Duodenal mucosa (tissue), 2 donors: ENCODE measurements at regions not wholly inside any gene's neighbourhood (a gene's known extent, or its start where the extent isn't known, plus 50 kb on each side); places are given as distances from the start of the nearest gene placed in this dataset.

ENCODE experiments used
- H3K27ac ChIP-seq: one replicate; pipeline ENCODE4 v1.7.0; 2013; ENCODE audit warnings: low read depth, low read length
- H3K27me3 ChIP-seq, 2 donors: one replicate each; pipeline ENCODE4 v1.7.0; 2013; ENCODE audit warnings: low read length in 2 of 2, control low read depth in 1 of 2; ENCODE audit not compliant: insufficient read depth in 2 of 2, control insufficient read depth in 1 of 2
- H3K36me3 ChIP-seq, 2 donors: one replicate each; pipeline ENCODE4 v1.7.0; 2013; ENCODE audit warnings: low read length in 2 of 2, control low read depth in 1 of 2; ENCODE audit not compliant: insufficient read depth in 2 of 2, control insufficient read depth in 1 of 2
- H3K4me1 ChIP-seq, 2 donors: one replicate each; pipeline ENCODE4 v1.7.0; 2013; ENCODE audit warnings: low read length in 2 of 2, control low read depth in 1 of 2; ENCODE audit not compliant: insufficient read depth in 2 of 2, control insufficient read depth in 1 of 2
- H3K4me3 ChIP-seq, 2 donors: one replicate each; pipeline ENCODE4 v1.7.0; 2013; ENCODE audit warnings: low read length in 2 of 2, low read depth in 1 of 2
- H3K9ac ChIP-seq, 2 donors: one replicate each; pipeline ENCODE4 v1.7.0; 2013; ENCODE audit warnings: low read length in 2 of 2, low read depth in 1 of 2
- H3K9me3 ChIP-seq, 2 donors: one replicate each; pipeline ENCODE4 v1.7.0; 2013; ENCODE audit warnings: low read length in 2 of 2, control low read depth in 1 of 2; ENCODE audit not compliant: control insufficient read depth in 1 of 2

GRCh38 chr1:22315315-22316078 is 136.2 kb upstream of the ZBTB40 start:
- no peaks in the 10 kb centered on the region for H3K4me1 ChIP-seq
- no peak overlapping the region for H3K27ac ChIP-seq
- no peaks in the 10 kb centered on the region for H3K36me3 ChIP-seq
- no peak overlapping the region for H3K9ac ChIP-seq
- H3K27me3 ChIP-seq, result no peaks in the 10 kb centered on the region
- H3K4me3 ChIP-seq, result no peak overlapping the region
- no peaks in the 10 kb centered on the region for H3K9me3 ChIP-seq

- no peaks in the 10 kb centered on the region for H3K4me1 ChIP-seq
- no peaks in the 10 kb centered on the region for H3K9me3 ChIP-seq
- no peak overlapping the region for H3K9ac ChIP-seq
- no peaks in the 10 kb centered on the region for H3K27me3 ChIP-seq
- H3K36me3 ChIP-seq, result no peaks in the 10 kb centered on the region
- H3K27ac ChIP-seq, result no peak overlapping the region
- H3K4me3 ChIP-seq, result no peak overlapping the region
These were observed 134.3 kb upstream of the ZBTB40 start for GRCh38 chr1:22317231-22317919.

- Histone ChIP-seq H3K4me3 (no peak overlapping the region), H3K36me3 (no peaks in the 10 kb centered on the region), H3K9me3 (no peaks in the 10 kb centered on the region), H3K9ac (no peak overlapping the region), H3K27ac (no peak overlapping the region), H3K27me3 (no peaks in the 10 kb centered on the region), H3K4me1 (no peaks in the 10 kb centered on the region)
These were observed 133.8 kb upstream of the ZBTB40 start for GRCh38 chr1:22317920-22318243.

- no peak overlapping the region for H3K9ac ChIP-seq
- no peaks in the 10 kb centered on the region for H3K36me3 ChIP-seq
- H3K4me3 ChIP-seq, result no peak overlapping the region
- no peaks in the 10 kb centered on the region for H3K4me1 ChIP-seq
- H3K9me3 ChIP-seq, result no peaks in the 10 kb centered on the region
- no peak overlapping the region for H3K27ac ChIP-seq
- no peaks in the 10 kb centered on the region for H3K27me3 ChIP-seq
These were observed 133.2 kb upstream of the ZBTB40 start for GRCh38 chr1:22318279-22318981.

- Histone ChIP-seq H3K27ac (no peak overlapping the region), H3K36me3 (no peaks in the 10 kb centered on the region), H3K4me3 (no peak overlapping the region), H3K9ac (no peak overlapping the region), H3K4me1 (no peaks in the 10 kb centered on the region), H3K27me3 (no peaks in the 10 kb centered on the region), H3K9me3 (no peaks in the 10 kb centered on the region)
These were observed 132.0 kb upstream of the ZBTB40 start for GRCh38 chr1:22319608-22320007.

- no peak overlapping the region for H3K27ac ChIP-seq
- H3K4me1 ChIP-seq, result no peaks in the 10 kb centered on the region
- H3K9me3 ChIP-seq, result no peaks in the 10 kb centered on the region
- H3K9ac ChIP-seq, result no peak overlapping the region
- H3K36me3 ChIP-seq, result no peaks in the 10 kb centered on the region
- no peaks in the 10 kb centered on the region for H3K27me3 ChIP-seq
- no peak overlapping the region for H3K4me3 ChIP-seq
These were observed 130.9 kb upstream of the ZBTB40 start for GRCh38 chr1:22320587-22321344.

GRCh38 chr1:22321917-22322316 is 129.7 kb upstream of the ZBTB40 start:
- Histone ChIP-seq H3K27ac (no peak overlapping the region), H3K36me3 (no peaks in the 10 kb centered on the region), H3K4me3 (no peak overlapping the region), H3K9me3 (no peaks in the 10 kb centered on the region), H3K4me1 (no peaks in the 10 kb centered on the region), H3K9ac (no peak overlapping the region), H3K27me3 (no peaks in the 10 kb centered on the region)

- Histone ChIP-seq H3K27ac (no peak overlapping the region), H3K4me1 (no peaks in the 10 kb centered on the region), H3K9me3 (no peaks in the 10 kb centered on the region), H3K4me3 (no peak overlapping the region), H3K27me3 (no peaks in the 10 kb centered on the region), H3K9ac (no peak overlapping the region), H3K36me3 (no peaks in the 10 kb centered on the region)
These were observed 128.4 kb upstream of the ZBTB40 start for GRCh38 chr1:22323141-22323845.

- Histone ChIP-seq H3K4me3 (no peak overlapping the region), H3K9me3 (no peaks in the 10 kb centered on the region), H3K27ac (no peak overlapping the region), H3K27me3 (no peaks in the 10 kb centered on the region), H3K4me1 (no peaks in the 10 kb centered on the region), H3K9ac (no peak overlapping the region), H3K36me3 (no peaks in the 10 kb centered on the region)
These were observed 127.7 kb upstream of the ZBTB40 start for GRCh38 chr1:22323846-22324504.
